ENCODE measurements at regions not wholly inside any gene's neighbourhood (a gene's known extent, or its start where the extent isn't known, plus 50 kb on each side); places are given as distances from the start of the nearest gene placed in this dataset.
A peak's percentile ranks its signal among the peaks of the same experiment; 100 is the strongest.

DNA sequence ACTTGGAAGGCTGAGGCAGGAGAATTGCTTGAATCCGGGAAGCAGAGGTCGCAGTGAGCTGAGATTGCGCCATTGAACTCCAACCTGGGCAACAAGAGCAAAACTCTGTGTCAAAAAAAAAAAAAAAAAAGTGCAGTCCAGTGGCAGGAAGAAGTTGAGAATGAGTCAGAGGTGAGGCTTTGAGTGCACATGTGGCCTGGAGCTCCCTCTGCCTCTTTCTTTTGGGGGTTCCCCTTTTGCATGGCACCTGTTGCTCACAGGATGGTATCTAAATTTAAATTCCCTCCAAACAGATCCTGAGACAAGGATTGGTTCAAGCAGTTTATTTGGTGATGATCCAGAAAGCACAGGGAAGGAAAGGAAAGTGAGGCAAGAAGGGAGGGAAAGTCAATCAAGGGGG is 151.4 kb upstream of the STX18 start:
- no peak for DNase-seq (ENCODE audit: low read depth)

DNA sequence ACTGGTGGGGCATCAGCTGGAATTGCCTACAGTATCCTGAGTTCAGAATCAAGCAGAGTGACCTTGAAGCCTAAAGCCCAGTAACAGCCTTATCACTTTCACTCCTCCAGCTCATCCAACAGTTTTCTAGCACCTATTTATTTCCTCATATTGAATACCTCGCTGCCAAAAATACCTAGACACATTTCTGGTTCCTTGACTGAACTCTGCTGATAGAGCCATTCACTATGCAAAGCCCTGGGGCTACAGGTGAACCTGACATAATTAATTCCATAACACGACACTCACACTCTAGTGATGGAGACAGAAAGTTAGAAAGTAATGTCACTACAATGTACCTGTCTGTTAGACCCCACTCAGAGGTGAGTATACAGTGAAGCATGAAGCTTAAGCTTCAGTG is 149.0 kb upstream of the STX18 start:
- no peak for DNase-seq (ENCODE audit: low read depth)

- DNase-seq (ENCODE audit: low read depth) = no peak
These were observed 148.0 kb upstream of the STX18 start for GRCh38 chr4:4689694-4690440.

DNA sequence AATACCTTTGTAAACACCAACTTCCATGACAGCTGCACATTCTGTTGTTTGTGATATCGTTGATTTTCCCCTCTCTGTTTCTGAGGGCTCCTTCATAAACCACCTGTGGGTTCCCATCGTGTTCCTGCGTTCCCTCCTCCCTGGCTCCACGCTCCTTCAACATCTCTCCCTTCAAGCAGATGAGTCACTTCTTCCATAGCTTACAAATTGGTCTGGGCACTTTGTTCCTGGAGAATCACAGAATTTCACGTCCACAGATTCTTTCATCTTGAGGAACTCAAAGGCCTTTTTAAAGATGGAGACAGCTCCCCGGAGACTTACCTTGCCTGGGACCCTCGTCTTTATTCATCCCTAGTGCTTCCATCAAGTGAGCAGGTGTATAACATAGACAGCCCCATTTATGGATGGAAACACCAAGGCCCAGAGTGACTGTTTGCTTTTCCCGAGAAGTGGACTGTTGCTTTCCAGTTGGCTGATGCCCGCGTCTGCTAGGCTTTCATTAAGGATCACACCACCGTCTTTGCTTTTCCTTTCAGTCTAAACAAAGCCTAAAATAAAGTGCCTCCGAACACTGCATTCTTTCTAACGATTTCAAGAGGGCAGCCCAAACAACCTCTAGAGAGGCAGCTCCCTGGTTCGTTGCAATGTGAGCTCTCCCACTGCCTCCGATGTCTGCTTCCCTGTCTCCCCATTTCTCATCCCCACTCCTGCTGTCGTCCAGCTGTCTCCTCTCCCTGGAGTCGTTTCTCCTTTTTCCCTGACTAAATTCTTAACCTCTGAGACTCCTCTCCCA is 146.3 kb upstream of the STX18 start:
- no peak for DNase-seq (ENCODE audit: low read depth)

DNA sequence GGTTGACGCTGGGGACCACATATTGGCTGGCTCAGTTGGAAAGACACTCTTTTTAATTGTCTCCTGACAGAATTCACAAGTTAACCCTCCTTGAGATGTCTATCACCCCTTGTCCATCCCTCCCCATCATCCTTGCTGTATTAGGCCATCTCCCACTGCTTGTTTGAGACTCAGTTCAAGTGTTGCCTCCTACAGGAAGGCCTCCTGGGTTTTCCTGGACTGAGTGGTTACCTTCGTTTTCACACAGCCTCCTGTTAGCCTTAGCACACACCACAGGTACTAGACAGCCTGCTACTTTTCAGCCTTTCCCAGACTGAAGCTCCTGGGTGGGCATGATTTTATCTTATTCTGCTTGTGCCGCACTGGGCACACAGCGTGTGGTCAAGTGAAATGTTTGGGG is 145.3 kb upstream of the STX18 start:
- no peak for DNase-seq (ENCODE audit: low read depth)

DNA sequence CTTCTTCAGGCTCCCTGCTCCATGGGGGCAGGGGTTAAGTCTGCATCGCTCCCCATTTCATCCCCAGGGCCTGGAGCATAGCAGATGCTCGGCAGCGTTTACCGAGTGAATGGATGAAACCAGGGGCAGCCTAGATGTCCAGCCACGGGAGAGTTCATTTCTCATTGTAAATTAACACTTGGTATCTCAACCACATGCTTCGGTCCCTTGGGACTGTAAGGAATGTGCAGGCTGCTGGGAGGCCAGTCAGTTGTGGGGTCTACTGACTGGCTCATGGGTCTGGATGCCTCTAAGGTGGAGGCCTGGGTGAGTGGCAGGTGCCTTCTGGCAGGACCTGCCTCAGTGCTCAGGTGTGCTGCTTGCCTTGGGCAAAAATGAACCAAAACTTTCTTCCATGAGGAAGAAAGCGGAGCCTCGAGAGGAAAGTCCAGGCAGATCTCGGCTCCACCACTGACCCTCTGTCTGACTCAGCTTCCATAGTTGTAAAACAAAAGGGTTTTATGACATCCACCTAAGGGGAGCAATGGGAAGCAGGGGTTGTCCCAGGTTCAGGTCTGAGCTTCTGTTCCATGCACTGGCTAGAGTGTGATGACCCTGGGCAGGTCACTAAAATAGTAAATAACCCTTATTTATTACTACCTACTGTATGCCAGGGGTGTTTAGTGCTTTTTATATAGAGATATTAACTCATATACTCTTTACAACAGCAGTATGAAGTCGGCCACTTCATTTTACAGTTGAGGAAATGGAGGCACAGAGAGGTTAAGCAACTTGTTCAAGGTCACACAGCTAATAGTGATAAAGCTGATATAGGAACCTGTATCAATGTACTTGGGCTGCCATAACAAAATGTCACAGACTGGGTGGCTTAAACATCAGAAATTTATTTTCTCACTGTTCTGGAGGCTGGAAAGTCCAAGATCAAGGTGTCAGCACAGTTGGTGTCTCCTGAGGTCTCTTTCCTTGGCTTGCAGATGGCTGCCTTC is 144.3 kb upstream of the STX18 start:
- DNase-seq (ENCODE audit: low read depth) = no peak

GRCh38 chr4:4681653-4682052 is 139.8 kb upstream of the STX18 start:
- no peak for DNase-seq (ENCODE audit: low read depth)

- DNase-seq (ENCODE audit: low read depth) = no peak
These were observed 138.9 kb upstream of the STX18 start for GRCh38 chr4:4680758-4681157.

- DNase-seq (ENCODE audit: low read depth) = no peak
These were observed 138.4 kb upstream of the STX18 start for GRCh38 chr4:4680243-4680642.

DNA sequence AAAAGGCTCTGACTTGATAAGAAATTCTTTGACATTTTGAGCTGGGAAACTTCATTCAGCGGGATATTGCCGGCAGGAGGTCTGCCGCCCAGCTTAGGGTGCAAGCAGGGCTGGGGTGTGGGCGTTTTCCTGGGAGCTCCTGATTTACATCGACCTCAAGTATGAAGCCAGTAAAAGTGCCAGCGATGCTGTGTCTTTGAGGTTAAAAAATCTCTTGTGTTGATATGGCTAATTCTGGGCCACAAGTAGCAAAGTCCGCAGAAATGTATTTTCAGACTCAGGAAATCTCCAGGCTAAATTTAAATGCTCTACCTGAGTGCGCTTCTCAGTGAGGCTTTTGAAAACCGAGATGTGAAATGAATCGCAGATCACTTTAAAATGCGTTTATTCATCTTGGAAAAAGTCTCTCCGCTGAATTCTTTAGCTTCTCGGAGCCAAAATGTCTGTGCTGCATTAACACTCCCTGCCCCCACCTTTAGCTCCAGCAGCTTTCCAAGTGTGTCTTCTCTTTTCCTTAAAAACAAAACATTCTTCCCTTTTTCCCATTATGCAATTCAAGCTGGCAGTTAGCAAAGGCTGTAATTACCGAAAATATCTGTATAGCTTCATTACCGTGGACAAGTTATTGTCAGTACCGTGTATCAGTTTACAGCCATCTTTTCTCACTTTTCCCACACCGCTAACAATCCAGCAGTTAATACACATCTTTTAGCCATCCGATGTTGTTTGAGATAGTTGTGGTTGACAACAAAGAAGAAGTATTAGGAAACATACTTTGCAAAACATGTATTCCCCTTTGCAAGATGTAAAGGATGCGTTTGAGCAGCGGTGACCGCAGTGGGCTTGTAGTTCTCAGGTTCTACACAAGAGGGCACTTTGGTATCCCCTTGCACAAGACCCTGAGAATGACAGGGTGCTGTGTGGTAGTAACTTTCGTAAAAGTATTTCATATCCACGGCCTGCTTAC is 136.0 kb upstream of the STX18 start:
- peak; percentile 79 for DNase-seq (ENCODE audit: low read depth)

DNA sequence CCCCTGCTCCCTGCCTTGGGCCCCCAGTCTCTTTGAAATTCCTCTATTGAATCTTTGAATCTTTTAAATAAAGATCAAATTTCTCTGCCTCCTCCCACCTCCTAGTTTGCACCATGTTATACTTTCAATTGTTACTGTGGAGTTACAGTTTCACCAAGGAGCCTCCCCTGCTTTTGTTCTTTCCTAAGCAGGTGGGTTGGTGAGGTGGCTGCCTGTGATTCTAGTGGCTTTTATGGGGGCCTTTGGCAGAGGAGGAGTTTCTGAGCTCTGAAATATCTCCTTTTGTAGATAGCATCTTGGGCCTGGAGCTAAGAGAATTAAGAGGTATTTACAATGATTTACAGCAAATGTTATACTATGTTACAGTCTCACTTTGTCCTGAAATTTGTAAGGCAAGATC is 133.8 kb upstream of the STX18 start:
- no peak for DNase-seq (ENCODE audit: low read depth)

GRCh38 chr4:4675051-4675581 is 133.3 kb upstream of the STX18 start:
- DNase-seq (ENCODE audit: low read depth) = no peak

DNA sequence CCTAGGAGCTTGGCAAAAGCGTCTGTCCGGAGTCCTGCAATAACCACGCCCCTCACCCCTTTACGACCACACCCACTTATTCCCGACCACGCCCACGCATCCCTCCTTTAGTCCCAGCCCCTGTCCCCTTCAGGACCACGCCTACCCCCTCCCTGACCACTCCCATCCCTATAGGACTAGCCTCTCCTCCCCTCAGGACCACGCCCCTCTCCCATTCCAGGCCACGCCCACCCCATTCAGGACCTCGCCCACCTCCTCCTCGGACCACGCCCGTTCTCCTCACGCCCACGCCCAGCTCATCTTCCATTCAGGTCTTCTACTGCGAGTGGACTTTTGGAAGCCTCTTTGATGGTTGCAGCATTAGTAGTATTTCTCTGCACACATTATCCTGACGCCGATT is 131.2 kb upstream of the STX18 start:
- peak; percentile 56 for DNase-seq (ENCODE audit: low read depth)

DNA sequence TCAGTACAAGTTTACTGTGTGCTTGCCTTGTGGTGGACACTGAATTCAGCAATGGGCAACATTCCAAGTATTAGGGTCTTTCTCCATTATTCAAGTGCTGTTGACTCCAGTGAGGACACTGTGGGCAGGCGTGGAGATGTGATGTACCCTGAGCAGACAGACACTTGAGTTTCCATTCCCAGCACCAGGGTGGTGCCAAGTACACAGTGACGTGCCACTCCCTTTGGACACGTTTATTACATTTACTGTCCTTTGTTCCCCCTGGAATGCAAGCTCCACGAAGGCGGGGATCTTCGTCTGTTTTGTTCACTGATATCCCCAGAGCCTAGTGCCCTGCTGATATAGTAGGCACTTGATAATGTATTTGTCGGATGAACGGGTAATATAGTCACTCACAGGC is 130.6 kb upstream of the STX18 start:
- DNase-seq (ENCODE audit: low read depth) = no peak

DNA sequence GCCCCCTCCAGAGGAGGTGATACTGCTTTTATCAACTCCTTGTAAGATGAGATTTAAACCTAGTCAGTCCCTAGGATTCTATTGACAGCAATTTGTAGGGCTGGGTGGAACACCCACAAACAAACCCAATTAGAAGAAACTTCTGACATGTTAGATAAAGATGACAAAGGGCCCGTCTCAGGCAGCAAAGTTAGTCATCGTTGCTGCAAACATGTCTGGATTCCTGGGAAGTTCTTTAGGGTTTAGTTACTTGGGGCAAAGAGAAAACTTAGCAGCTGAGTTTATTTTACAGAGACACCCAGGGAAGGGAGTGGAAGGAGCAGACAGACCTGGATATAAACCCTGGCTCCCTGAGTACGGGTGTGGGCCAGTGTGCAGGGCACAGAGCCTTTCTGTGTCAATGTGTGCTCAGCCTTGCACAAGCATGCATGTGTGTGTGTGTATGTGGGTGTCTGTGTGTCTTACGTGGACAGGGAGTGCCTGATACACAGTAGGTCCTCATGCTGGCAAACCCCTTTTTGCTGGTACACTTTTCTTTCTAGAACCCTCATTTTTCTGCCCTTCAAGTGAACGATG is 130.0 kb upstream of the STX18 start:
- no peak for DNase-seq (ENCODE audit: low read depth)

DNA sequence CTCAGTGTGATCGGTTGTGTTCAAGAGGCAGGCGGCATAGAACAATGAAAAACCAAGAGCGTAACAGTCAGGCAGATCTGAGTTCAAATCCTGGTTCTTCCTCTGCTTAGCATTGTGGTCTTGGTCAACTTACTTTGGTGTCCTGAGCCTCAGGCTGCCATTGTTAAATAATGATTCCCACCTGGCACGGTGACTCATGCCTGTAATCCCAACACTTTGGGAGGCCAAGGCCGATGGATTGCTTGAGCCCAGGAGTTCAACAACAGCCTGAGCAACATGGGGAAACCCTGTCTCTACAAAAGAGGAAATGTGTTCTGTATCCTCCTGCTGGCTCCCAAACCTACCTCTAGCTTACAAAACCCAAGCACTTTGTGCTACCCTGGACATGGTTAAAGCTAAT is 129.0 kb upstream of the STX18 start:
- no peak for DNase-seq (ENCODE audit: low read depth)

- no peak for DNase-seq (ENCODE audit: low read depth)
These were observed 126.7 kb upstream of the STX18 start for GRCh38 chr4:4668355-4669210.

DNA sequence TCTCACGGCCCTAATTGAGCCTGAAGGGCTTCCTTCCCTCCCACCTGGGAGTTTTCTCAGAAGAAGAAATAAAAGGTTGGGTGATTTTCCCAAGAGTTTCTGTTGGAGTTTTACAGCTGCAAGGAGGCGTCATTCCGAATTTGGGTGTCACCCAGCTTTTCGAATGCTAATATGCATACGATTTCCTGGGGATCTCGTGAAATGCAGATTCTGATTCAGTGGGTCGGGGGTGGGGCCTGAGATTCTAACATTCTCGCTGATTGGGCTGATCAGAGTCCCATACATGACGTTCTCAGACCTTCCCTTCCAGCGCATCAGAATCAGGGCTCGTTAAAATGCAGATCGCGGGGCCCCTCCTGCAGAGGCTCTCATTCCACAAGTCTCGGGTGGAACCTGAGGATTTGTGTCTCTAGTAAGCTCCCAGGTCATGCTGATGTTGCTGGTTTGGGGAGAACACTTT is 125.8 kb upstream of the STX18 start:
- no peak for DNase-seq (ENCODE audit: low read depth)
